Islet of Langerhans (tissue), 1 donor: ENCODE measurements at regions not wholly inside any gene's neighbourhood (a gene's known extent, or its start where the extent isn't known, plus 50 kb on each side); places are given as distances from the start of the nearest gene placed in this dataset.
"Not testable (repeated sequence)": the region's sequence is repeated elsewhere in the genome, so short reads cannot be mapped to it uniquely, and the experiment has no call there.

Experiments
- FAIRE-seq: peaks from one replicate; lab custom pipeline; 2011; peaks lifted over from hg19 to GRCh38; lab: Jason Lieb, UNC

- FAIRE-seq = no peak
Observed at GRCh38 chr2:3115301-3116042, 262.1 kb downstream of the EIPR1 start.

GRCh38 chr2:3114406-3115185, 263.0 kb downstream of the EIPR1 start:
- FAIRE-seq = no peak

- no peak for FAIRE-seq
Observed at GRCh38 chr2:3113769-3114168, 263.8 kb downstream of the EIPR1 start.

- FAIRE-seq = no peak
Observed at GRCh38 chr2:3113122-3113521, 264.5 kb downstream of the EIPR1 start.

- FAIRE-seq = no peak
Observed at GRCh38 chr2:3112553-3112952, 265.1 kb downstream of the EIPR1 start.

GRCh38 chr2:3112131-3112530, 265.5 kb downstream of the EIPR1 start:
- FAIRE-seq = no peak

- FAIRE-seq = no peak
Observed at GRCh38 chr2:3110994-3111666, 266.5 kb downstream of the EIPR1 start.

GRCh38 chr2:3110555-3110954, 267.1 kb downstream of the EIPR1 start:
- FAIRE-seq = no peak

- no peak for FAIRE-seq
Observed at GRCh38 chr2:3108710-3109702, 268.6 kb downstream of the EIPR1 start.

GRCh38 chr2:3108105-3108504, 269.5 kb downstream of the EIPR1 start:
- no peak for FAIRE-seq

GRCh38 chr2:3107567-3107966, 270.1 kb downstream of the EIPR1 start:
- no peak for FAIRE-seq

GRCh38 chr2:3105814-3106569, 271.6 kb downstream of the EIPR1 start:
- no peak for FAIRE-seq

- not testable (repeated sequence) for FAIRE-seq
Observed at GRCh38 chr2:3104958-3105813, 272.4 kb downstream of the EIPR1 start.

GRCh38 chr2:3104261-3104660, 273.4 kb downstream of the EIPR1 start:
- FAIRE-seq = no peak

- FAIRE-seq = no peak
Observed at GRCh38 chr2:3102922-3103569, 274.6 kb downstream of the EIPR1 start.

- FAIRE-seq = no peak
Observed at GRCh38 chr2:3102081-3102921, 275.3 kb downstream of the EIPR1 start.

GRCh38 chr2:3101016-3101942, 276.3 kb downstream of the EIPR1 start:
- no peak for FAIRE-seq

- no peak for FAIRE-seq
Observed at GRCh38 chr2:3100386-3100785, 277.2 kb downstream of the EIPR1 start.
